ENCODE measurements at regions not wholly inside any gene's neighbourhood (a gene's known extent, or its start where the extent isn't known, plus 50 kb on each side); places are given as distances from the start of the nearest gene placed in this dataset.

GRCh38 chr9:129400001-129400970 is 220.6 kb downstream of the C9orf50 start:
- H3K27ac ChIP-seq: no peak overlapping the region
- POLR2A ChIA-PET (ENCODE audit: low non-redundant PET): no interaction called here
- CTCF ChIA-PET: interaction anchor here (0.6 kb wide), 3 partner anchors 14 to 810 kb away, joined by 3 to 4 read pairs (median 3); no protein-coding TSS in a partner anchor

GRCh38 chr9:129399634-129399990 is 221.3 kb downstream of the C9orf50 start:
- DNase-seq (ENCODE audit: low spot score): no peak
- ChIA-PET POLR2A (ENCODE audit: low non-redundant PET) (no interaction called here), CTCF (interaction anchor here (0.6 to 0.7 kb wide), 2 partner anchors 811 to 1445 kb away, joined by 3 read pairs; no protein-coding TSS in a partner anchor)
- TF ChIP-seq, protein P1, sequence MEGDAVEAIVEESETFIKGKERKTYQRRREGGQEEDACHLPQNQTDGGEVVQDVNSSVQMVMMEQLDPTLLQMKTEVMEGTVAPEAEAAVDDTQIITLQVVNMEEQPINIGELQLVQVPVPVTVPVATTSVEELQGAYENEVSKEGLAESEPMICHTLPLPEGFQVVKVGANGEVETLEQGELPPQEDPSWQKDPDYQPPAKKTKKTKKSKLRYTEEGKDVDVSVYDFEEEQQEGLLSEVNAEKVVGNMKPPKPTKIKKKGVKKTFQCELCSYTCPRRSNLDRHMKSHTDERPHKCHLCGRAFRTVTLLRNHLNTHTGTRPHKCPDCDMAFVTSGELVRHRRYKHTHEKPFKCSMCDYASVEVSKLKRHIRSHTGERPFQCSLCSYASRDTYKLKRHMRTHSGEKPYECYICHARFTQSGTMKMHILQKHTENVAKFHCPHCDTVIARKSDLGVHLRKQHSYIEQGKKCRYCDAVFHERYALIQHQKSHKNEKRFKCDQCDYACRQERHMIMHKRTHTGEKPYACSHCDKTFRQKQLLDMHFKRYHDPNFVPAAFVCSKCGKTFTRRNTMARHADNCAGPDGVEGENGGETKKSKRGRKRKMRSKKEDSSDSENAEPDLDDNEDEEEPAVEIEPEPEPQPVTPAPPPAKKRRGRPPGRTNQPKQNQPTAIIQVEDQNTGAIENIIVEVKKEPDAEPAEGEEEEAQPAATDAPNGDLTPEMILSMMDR (conservative IDR thresholded peaks at IDR 0.05; ENCODE audit: low read depth): no peak
- H3K27ac ChIP-seq: no peak overlapping the region

More at GRCh38 chr9:129400001-129400970, 220.6 kb downstream of the C9orf50 start:
- DNase-seq (ENCODE audit: low spot score): no peak
- TF ChIP-seq, protein P1 (conservative IDR thresholded peaks at IDR 0.05; ENCODE audit: low read depth): no peak

- ChIA-PET POLR2A (ENCODE audit: low non-redundant PET) (no interaction called here), CTCF (interaction anchor here (0.6 to 0.7 kb wide), 2 partner anchors 811 to 1444 kb away, joined by 3 read pairs; no protein-coding TSS in a partner anchor)
- no peak overlapping the region for H3K27ac ChIP-seq
- DNase-seq (ENCODE audit: low spot score): no peak
- TF ChIP-seq, protein P1 (conservative IDR thresholded peaks at IDR 0.05; ENCODE audit: low read depth): no peak
Measured at GRCh38 chr9:129398961-129399633, 221.0 kb upstream of the IER5L start.

DNA sequence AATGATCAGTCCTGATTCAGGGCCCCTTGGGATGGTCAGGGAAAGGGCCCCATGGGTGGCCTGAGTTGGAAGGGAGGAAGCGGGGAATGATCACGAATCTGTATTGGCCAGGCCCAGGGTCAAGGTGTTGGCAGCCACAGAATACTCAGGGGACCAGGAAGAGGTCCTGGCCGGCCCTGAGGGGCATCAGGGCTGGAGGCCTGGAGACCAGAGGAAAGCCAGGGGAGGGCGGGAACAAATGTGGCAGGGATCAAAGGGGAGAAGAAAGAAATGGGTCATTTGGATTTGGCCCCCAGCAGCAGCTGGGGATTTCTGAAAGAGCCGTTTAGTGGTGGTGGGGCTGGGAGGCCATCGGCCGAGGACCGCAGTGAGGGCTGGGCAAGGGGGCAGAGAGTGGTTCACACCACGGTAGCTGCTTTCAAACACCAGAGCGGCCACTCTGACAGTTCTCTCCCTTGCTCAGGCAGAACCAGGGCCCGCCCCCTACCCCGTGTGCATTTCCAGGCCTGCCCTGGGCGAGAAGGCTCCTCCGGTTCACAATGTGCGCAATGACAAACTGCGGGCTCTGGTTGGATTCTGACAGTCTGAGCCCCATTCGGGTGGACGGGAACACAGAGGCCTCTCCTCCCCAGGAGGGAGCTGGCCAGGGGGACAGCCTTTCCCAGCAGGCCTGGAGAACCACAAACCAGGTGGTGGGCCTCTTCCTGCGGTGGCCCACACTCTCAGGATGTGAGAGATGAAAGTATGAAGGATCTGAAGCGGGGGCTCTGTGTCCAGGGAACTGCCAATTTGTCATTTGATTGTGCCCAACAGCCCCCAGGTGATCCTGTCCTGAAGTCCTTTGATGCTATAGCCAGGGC is 220.3 kb upstream of the IER5L start:
- CTCF ChIA-PET: no interaction called here
- POLR2A ChIA-PET (ENCODE audit: low non-redundant PET): no interaction called here
- TF ChIP-seq, protein P1 (conservative IDR thresholded peaks at IDR 0.05; ENCODE audit: low read depth): no peak
- DNase-seq (ENCODE audit: low spot score): no peak
- H3K27ac ChIP-seq: no peak overlapping the region

DNA sequence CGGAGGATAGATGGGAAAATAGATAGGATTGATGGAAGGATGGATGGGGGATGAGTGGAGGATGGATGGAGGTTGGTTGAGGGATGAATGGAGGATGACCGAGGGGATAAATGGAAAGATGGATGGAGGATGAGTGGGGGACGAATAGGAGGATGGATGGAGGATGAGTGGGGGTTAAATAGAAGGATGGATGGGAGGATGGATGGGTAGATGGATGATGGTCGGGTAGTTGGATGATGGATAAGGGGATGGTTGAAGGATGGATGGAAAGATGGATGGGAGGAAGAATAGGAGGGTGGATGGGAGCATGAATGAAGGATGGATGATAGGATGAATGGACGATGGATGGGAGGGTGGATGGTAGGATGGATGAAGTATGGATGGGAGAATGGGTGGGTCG is 219.3 kb upstream of the IER5L start:
- DNase-seq (ENCODE audit: low spot score): no peak
- ChIA-PET POLR2A (ENCODE audit: low non-redundant PET) (no interaction called here), CTCF (no interaction called here)
- TF ChIP-seq, protein P1 (conservative IDR thresholded peaks at IDR 0.05; ENCODE audit: low read depth): no peak
- H3K27ac ChIP-seq: no peak overlapping the region

GRCh38 chr9:129396365-129396708 is 218.3 kb upstream of the IER5L start:
- DNase-seq (ENCODE audit: low spot score): no peak
- TF ChIP-seq, protein P1 (conservative IDR thresholded peaks at IDR 0.05; ENCODE audit: low read depth): no peak
- ChIA-PET CTCF (no interaction called here), POLR2A (ENCODE audit: low non-redundant PET) (no interaction called here)
- H3K27ac ChIP-seq: no peak overlapping the region
